RWPE2 (cell line): ENCODE measurements at regions not wholly inside any gene's neighbourhood (a gene's known extent, or its start where the extent isn't known, plus 50 kb on each side); places are given as distances from the start of the nearest gene placed in this dataset.

Experiments
- ATAC-seq: fragments of 200-7000 bp; cut with Tn5 transposase; 3 replicates; pipeline ENCODE4 v1.9.1; 2021; ENCODE audit warnings: low read depth
- DNase-seq: peaks from one replicate; pipeline ENCODE4 v3.0.0-alpha.2; 2020; ENCODE audit warnings: low spot score
- H3K27ac ChIP-seq: fragments of 450-650 bp; 2 replicates; pipeline ENCODE4 v1.5.1; 2017; ENCODE audit warnings: mild to moderate bottlenecking; ENCODE audit not compliant: poor library complexity, severe bottlenecking
- H3K27me3 ChIP-seq: fragments of 250-450 bp; sonication (Bioruptor Pico); 2 replicates; pipeline ENCODE4 v1.5.1; 2021; ENCODE audit warnings: mild to moderate bottlenecking, moderate library complexity; ENCODE audit not compliant: insufficient read depth, poor library complexity, severe bottlenecking
- H3K36me3 ChIP-seq: fragments of 250-450 bp; sonication (Bioruptor Pico); 2 replicates; pipeline ENCODE4 v1.5.1; 2020; ENCODE audit warnings: low read depth, mild to moderate bottlenecking, moderate library complexity
- H3K4me1 ChIP-seq: fragments of 250-450 bp; sonication (Bioruptor Pico); 2 replicates; pipeline ENCODE4 v1.5.1; 2021; ENCODE audit warnings: mild to moderate bottlenecking, moderate library complexity; ENCODE audit not compliant: insufficient read depth, poor library complexity, severe bottlenecking
- H3K4me3 ChIP-seq: fragments of 250-450 bp; sonication (Bioruptor Pico); 2 replicates; pipeline ENCODE4 v1.5.1; 2021; ENCODE audit warnings: mild to moderate bottlenecking, moderate library complexity; ENCODE audit not compliant: severe bottlenecking
- H3K9me3 ChIP-seq: fragments of 250-450 bp; sonication (Bioruptor Pico); 2 replicates; pipeline ENCODE4 v1.5.1; 2021; ENCODE audit warnings: mild to moderate bottlenecking, moderate library complexity; ENCODE audit not compliant: severe bottlenecking
- CTCF ChIP-seq: fragments of 450-650 bp; IDR thresholded peaks from one replicate; pipeline ENCODE4 v1.5.1; 2017; ENCODE audit warnings: mild to moderate bottlenecking, moderate library complexity; ENCODE audit not compliant: poor library complexity, severe bottlenecking

- Histone ChIP-seq H3K9me3 (no peaks in the 10 kb centered on the region), H3K4me1 (no peaks in the 10 kb centered on the region), H3K27me3 (no peaks in the 10 kb centered on the region), H3K27ac (no peak overlapping the region), H3K4me3 (no peak overlapping the region), H3K36me3 (no peaks in the 10 kb centered on the region)
- ATAC-seq, result peak; percentile 55; the same call in 2 of the 3 replicates
- DNase-seq, result peak; percentile 52
- TF ChIP-seq CTCF, result no peak
These were observed 125.8 kb downstream of the DLL1 start for GRCh38 chr6:170165085-170165470.

GRCh38 chr6:170164271-170164900, 126.5 kb downstream of the DLL1 start:
- ATAC-seq (no peak), DNase-seq (peak; percentile 44)
- no peaks in the 10 kb centered on the region for H3K4me1 ChIP-seq
- no peak overlapping the region for H3K27ac ChIP-seq
- no peak overlapping the region for H3K4me3 ChIP-seq
- H3K27me3 ChIP-seq, result no peaks in the 10 kb centered on the region
- no peak for TF ChIP-seq CTCF
- H3K9me3 ChIP-seq, result no peaks in the 10 kb centered on the region
- no peaks in the 10 kb centered on the region for H3K36me3 ChIP-seq

GRCh38 chr6:170163405-170164170, 127.3 kb downstream of the DLL1 start:
- H3K9me3 ChIP-seq, result no peaks in the 10 kb centered on the region
- no peaks in the 10 kb centered on the region for H3K36me3 ChIP-seq
- no peaks in the 10 kb centered on the region for H3K4me1 ChIP-seq
- ATAC-seq, result no peak
- no peak overlapping the region for H3K4me3 ChIP-seq
- no peaks in the 10 kb centered on the region for H3K27me3 ChIP-seq
- H3K27ac ChIP-seq, result no peak overlapping the region
- no peak for DNase-seq
- no peak for TF ChIP-seq CTCF

- DNase-seq (no peak), ATAC-seq (no peak)
- Histone ChIP-seq H3K27me3 (no peaks in the 10 kb centered on the region), H3K4me3 (no peak overlapping the region), H3K36me3 (no peaks in the 10 kb centered on the region), H3K27ac (no peak overlapping the region), H3K9me3 (no peaks in the 10 kb centered on the region), H3K4me1 (no peaks in the 10 kb centered on the region)
- no peak for TF ChIP-seq CTCF
These were observed 128.0 kb downstream of the DLL1 start for GRCh38 chr6:170162775-170163404.
